Stimulated activated CD8-positive, alpha-beta memory T cell treated with anti-CD3 and anti-CD28 coated beads, Interleukin-7, amount 100 ng/mL, for 24 hours (primary cell): ENCODE measurements at regions not wholly inside any gene's neighbourhood (a gene's known extent, or its start where the extent isn't known, plus 50 kb on each side); places are given as distances from the start of the nearest gene placed in this dataset.
"Not testable (repeated sequence)": the region's sequence is repeated elsewhere in the genome, so short reads cannot be mapped to it uniquely, and the experiment has no call there.

Source experiments
- DNase-seq: peaks from one replicate; pipeline ENCODE4 v3.0.0-alpha.2; 2020; ENCODE audit warnings: low read depth

- DNase-seq = no peak
These were observed 98.1 kb upstream of the TLE4 start for GRCh38 chr9:79473704-79474103.

GRCh38 chr9:79477241-79477840 lies 94.4 kb upstream of the TLE4 start:
- no peak for DNase-seq

DNA sequence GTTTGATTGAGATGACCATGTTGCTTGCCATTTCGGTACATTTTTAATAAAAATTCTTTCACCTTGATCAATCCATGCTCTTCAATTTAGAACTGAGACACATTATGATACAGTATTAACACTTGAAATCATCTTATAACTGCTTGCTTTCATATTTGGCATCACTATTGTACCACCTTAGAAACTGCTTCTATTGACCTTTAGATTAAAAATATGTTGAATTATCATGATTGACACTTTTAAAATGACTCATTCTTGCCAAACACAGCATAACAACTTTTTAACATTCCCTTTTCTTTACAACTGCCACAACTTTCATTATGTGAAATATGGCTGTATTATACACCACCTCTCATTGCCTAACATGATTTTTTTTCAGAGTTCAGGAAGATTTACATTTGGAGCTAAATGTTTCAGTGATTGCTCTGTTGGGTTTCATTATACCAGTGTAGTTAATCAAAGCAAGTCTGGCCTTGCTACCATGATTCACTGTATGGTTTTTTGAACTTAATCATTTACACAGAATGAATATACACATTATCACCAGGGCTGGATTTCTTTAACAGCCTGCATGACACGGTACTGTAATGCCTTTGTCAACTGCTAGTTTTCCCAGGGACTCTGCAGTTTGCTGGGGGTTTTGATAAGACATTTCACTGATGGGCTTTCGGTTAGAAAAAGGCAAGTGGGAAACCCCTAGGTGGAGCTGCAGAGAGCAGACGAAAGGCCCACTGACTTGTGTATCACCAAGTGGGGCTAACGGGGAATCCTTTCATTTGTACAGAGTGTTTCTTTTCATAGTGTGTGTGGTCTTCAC lies 93.6 kb upstream of the TLE4 start:
- DNase-seq = no peak

DNA sequence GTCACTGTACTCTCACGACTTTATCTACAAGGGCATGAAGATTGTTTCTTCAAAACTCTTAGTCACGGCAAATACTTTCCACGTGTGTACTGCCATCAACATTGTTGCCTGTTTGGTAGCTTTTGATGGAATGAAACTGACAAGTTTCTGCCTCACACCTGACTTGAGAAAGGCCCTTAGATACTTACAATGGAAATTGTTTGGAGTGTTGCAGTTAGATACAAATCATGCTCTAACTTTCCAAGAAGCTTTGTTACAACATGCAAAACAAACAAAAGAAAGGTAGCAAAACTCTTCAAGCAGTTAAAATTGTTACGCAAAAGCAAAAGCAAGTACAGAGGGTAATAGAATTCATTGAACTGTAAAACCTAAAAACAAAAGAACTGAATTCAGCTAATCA lies 91.1 kb upstream of the TLE4 start:
- DNase-seq = no peak

- no peak for DNase-seq
These were observed 89.8 kb upstream of the TLE4 start for GRCh38 chr9:79481846-79482477.

- no peak for DNase-seq
These were observed 86.5 kb upstream of the TLE4 start for GRCh38 chr9:79485258-79485657.

DNA sequence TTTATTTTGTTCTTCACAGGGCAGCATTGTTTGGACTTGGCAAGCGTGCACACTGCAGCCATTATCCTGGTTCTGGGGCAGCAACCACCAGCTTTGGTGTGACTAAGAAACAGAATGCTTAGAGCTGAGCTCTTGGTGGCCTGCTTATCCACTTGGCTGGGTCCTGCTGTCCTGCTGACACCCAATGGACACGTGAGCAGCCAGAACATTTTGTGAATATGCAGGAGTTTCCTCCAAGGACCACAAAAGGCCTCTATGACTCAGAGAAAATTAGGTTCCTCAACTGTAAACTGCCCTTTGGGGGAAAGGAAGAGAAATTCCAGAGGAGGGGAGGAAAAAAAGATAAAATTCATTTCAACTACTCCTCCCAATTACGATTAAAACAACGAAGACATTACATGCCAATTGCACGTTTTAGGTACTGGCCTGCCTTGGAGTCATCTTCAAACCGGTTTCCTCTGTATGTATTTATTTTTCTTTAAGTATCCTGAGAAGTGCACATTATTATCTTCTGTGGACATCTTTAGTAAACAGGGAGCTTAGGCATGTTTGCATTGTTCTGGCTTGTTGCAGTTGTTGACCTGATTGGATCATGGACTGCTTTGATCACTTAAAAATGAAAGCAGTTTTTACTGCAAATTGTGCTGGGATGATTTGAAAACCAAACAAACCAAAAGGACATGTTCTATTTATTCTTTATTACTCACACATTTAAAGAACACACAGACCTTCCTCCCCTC lies 82.3 kb upstream of the TLE4 start:
- DNase-seq = no peak

GRCh38 chr9:79490657-79491248 lies 81.0 kb upstream of the TLE4 start:
- no peak for DNase-seq

DNA sequence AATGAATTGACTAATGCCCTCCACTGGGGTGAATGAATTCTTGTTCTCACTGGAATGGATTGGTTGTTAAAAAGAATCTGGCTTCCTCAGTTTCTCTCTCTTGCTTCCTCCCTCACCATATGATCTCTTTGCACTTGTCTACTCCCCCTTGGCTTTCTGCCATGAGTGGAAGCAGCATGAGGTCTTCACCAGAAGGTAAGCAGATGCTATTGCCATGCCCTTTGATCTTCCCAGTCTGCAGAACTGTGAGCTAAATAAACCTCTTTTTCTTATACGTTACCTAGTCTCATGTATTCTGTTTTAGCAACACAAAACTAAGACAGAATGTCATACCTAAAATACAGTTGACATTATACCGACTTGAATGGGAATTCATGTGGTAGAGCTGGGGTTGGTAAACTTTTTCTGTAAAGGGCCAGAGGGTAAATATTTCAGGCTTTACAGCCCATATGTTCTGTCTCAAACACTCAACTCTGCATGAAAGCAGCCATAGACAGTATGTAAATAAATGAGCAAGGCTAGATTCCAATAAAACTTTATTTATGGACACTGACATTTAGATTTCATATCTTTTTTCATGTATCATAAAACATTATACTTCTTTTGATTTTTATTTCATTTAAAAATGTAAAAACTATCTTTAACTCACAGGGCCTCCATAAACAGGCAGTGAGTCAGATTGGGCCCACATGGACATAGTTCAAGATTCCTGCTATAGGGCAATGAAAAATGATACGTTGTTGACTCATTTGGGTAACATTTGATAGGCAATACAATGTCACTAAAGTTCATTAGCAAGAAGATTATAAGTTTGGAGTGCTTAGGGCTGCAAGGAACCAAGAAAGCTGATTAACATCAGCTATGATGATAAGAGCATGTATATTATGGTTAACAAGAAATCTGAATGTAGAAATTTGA lies 79.4 kb upstream of the TLE4 start:
- DNase-seq = no peak

DNA sequence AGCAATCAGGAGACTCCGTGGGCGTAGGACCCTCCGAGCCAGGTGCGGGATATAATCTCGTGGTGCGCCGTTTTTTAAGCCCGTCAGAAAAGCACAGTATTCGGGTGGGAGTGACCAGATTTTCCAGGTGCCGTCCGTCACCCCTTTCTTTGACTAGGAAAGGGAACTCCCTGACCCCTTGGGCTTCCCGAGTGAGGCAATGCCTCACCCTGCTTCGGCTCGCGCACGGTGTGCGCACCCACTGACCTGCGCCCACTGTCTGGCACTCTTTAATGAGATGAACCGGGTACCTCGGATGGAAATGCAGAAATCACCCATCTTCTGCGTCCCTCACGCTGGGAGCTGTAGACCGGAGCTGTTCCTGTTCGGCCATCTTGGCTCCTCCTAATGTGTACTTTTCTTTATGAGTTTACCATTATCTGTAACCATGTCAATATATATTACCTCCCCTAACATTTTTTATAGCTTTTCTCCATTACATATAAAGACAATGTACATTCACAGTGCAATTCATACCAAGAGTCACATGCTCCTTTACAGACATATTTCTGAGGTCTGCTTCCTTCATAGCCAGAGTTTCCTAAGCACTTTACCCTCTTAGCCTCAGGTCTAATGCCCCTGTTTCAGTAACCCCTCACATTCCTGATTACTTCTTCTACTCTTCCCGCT lies 71.4 kb upstream of the TLE4 start:
- not testable (repeated sequence) for DNase-seq

GRCh38 chr9:79501546-79501945 lies 70.2 kb upstream of the TLE4 start:
- no peak for DNase-seq

GRCh38 chr9:79507801-79508200 lies 64.0 kb upstream of the TLE4 start:
- DNase-seq = no peak

- DNase-seq = no peak
These were observed 59.5 kb upstream of the TLE4 start for GRCh38 chr9:79512251-79512650.
